CD4-positive, alpha-beta T cell treated with Interleukin-6 for 4 hours (primary cell): ENCODE measurements at regions not wholly inside any gene's neighbourhood (a gene's known extent, or its start where the extent isn't known, plus 50 kb on each side); places are given as distances from the start of the nearest gene placed in this dataset.

ENCODE experiments used
- DNase-seq: peaks from one replicate; pipeline ENCODE4 v3.0.0-alpha.2; 2020; ENCODE audit warnings: mixed read lengths

DNA sequence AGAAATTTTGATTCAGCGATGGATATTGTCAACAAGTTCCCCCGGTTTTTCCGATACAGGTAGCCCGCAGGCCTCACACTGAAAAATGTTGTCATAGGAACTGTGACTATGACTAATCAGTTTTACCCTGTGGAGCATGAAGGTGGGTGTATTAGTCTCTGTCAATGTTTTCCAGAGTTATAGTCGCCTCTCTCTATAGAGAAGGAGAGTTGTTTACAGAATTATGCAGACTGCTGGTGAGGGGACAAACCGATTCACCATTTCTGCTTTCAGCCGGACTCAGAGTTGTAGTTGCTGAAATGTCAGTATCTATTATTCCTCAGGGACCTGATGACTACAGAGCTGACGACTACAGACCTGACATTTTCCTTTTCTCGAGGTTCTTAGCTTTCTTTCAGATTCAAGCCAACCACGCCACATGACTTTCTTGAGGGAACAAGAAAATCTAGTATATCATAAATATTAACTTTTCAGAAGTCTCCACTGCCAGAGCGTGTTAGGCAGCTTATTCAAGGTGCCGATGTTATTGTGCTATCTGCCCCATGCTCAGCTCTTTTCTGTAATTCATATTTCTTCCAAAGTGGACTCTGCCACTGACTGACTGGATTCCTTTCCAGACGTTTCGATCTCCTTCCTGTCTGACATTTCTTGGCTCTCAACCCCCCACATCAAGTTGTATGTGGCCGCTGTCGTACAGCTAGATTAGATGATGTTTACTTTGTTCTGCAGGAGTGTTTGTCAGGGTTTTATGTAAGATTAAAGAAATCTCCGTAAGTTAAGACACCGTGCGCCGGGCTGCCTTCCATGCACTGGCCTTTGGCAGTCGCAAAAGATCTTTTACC is 178.1 kb downstream of the FGF1 start:
- DNase-seq, result no peak

DNA sequence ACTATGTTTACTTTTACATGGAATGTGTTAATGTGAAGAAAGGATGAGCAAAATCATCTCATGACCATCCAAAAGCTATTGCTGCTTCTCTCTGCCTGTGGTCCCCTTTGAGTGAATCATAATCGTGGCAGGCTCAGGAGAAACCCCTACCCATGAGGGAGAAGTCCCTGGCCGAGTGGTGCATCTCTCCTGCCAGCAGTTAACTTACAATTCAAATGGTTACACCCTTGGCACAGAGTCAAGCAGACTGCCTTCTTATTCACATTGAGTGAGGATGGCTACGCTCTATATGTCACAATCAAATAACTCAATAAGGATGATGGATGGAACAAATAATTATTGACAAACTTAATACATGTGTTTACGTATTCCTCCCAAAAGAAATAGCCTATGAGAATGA is 179.1 kb downstream of the FGF1 start:
- no peak for DNase-seq

- no peak for DNase-seq
These were observed 179.8 kb downstream of the FGF1 start for GRCh38 chr5:142506046-142506445.

GRCh38 chr5:142501890-142502289 is 177.1 kb upstream of the SPRY4 start:
- no peak for DNase-seq

GRCh38 chr5:142500227-142500905 is 175.5 kb upstream of the SPRY4 start:
- DNase-seq, result no peak

DNA sequence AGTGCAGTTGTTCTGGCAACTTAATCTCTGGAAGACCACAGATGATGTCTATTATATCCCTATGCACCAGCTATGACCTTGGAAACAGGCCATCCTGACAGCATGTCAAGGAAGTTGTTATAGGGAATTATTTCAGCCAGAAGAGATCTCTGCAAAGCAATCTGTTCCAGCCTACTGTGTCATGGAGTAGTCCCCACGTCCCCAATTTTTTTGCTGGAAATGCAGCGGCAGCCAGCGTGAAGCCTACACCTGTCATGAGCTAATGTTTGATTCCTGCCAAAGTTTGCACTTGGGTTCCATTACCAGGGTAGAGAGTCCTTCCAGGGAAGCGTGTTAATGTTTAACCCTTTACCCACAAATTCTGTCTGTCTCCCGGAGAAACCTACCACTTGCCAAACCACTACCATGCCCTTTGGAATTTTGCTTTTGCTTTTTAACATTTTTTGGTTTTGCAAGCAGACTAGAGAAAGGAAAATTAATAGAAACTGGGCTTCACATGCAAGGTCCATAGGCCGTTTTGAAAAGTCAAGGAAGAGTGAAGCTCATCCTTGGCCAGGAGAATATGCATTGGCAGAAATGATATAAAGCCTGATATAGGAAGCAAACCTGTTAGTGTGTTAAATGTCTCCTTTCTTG is 174.9 kb upstream of the SPRY4 start:
- no peak for DNase-seq

GRCh38 chr5:142498298-142498697 is 173.5 kb upstream of the SPRY4 start:
- DNase-seq, result no peak

DNA sequence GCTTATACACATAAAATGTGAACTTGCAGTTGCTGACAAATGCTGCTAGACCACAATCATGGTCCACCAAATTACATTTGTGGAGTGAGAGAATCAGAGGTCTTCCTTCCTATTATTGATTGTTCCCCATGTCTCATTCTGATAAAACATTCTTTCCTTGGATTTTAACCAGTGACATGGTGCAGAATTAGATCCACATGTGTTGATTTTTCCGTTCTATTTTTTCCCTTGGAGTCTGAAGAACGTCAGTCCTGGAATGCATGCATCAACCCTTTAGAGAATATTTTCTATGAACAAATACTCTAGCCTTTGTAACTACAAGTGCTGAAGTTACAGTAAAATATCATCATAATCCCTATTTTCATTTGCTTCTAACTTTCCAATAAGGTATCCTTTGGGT is 170.7 kb upstream of the SPRY4 start:
- no peak for DNase-seq

DNA sequence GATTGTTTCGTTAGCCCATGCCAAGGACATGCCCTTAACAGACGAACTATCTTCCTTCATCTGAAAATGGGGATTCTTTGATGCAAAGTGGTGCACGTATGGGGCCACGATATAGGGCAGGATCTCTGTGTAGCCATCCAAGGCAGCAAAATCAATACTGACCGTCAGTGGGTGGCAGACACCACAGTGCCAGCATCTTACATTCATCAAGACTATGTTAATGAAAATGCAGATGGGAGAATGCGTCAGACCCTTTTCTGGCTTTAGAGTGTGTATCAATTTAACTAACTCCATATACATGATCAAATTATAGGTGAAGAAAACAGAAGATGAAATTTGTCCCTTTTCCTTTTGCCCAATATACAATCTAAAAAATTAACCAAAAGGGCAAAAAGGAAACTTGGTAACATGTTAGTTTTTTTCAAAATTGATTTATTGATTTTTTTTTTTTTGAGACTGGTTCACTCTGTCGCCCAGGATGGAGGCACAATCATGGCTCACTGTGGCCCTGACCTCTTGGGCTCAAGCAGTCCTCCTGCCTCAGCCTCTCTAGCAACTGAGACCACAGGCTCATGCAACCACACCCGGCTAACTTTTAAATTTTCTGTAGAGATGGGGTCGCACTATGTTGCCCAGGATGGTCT is 169.2 kb upstream of the SPRY4 start:
- DNase-seq, result no peak

DNA sequence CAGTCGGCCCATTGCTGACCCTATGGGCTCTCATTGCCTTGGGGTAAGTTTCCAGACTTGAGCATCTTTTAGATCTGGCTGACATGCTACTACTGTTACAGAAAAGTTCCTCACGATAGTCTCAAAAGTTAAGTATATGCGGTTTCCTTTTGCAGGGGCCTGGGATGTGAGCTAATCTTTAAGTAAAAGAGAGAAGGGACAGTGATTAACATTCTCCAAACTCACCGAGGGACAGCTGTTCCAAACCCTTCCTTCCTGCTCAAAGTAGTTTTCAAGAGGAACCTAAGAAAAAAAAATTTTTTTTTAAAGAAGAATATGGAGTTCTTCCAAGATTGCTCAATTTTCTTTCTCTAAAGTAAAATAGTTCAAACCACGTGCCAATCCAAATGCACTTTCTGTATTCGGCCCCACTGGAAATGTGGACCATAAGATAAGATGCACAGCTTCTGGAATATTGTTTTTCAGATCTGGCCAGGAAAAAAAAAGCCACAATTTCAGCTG is 168.0 kb upstream of the SPRY4 start:
- no peak for DNase-seq

DNA sequence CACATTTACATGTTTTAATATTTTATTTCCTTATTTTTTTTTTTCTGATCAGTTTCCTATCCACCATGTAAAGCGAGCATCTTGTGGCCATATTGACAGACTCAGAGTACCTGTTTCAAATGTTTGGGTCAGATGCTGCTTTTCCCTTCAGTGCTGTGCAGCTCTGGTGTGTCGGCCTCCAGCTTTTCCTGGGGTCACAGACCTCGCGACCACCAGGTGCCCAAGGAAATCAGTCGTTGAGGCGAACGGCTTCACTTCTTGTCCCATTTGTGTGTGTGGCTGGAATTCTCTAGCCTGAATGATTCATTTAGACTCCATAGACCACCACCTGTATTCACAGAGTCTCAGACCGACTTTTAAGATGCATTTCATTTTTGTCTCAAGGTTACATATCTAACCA is 166.9 kb upstream of the SPRY4 start:
- no peak for DNase-seq

DNA sequence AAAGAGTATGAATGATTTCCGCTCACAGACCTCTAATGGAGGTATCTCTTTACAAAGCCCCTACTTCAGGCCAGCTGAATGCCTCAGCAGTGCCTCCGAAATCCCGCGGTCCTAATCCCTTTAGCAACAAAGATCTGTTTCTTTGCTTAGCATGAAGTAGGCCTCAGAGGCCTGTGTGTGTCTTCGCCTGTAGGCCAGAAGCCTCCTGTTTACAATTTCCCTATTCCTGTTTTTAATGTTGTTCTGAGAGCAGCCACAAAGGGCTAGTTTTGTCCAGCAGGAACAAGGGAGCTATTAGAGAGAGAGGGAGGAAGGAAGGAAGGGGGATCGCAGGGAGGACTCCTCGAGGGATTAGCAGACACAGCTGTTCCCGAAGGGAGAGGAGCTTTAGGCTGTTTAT is 166.4 kb upstream of the SPRY4 start:
- no peak for DNase-seq

- no peak for DNase-seq
These were observed 161.8 kb upstream of the SPRY4 start for GRCh38 chr5:142486581-142486980.

GRCh38 chr5:142486020-142486419 is 161.2 kb upstream of the SPRY4 start:
- no peak for DNase-seq

- DNase-seq, result no peak
These were observed 160.1 kb upstream of the SPRY4 start for GRCh38 chr5:142484821-142485387.

DNA sequence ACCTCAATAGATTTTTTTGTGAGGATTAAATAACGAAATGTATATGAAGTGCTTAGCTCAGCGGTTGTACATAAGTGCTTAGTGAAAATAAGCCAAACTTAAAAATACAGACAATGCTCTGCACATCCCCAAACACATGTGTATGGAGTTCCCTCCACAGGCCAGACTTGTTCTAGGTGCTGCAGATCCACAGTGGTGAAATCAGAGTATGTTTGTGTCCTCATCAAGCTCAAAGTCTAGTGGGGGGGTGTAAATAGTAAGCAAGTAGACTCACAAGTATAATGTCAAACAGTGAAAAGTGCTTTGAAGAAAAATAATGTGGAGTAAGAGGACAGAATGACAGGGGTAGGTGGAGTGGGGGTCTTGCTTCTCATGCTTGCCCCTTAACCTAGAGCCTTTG is 157.4 kb upstream of the SPRY4 start:
- DNase-seq, result no peak

DNA sequence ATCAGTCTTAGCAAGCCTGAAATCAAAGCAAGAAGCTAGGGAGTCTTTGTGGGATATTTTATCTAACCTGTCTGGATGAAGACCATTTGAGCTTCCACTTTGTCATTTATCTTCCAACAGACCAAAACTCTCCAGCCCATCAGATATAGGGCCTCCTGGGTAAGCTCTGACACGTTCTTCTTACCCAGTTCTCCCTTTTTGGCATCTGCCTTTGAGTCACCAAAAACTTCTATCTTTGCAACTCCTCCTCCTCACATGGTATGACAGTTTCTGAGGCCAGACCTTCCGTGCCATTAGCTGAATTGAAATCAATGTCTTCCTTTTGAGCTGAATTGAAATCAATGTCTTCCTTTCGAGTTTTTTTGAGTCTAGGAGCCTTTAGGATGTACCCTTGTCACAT is 156.6 kb upstream of the SPRY4 start:
- DNase-seq, result no peak

- no peak for DNase-seq
These were observed 155.2 kb upstream of the SPRY4 start for GRCh38 chr5:142479854-142480519.

- no peak for DNase-seq
These were observed 154.3 kb upstream of the SPRY4 start for GRCh38 chr5:142479150-142479549.

- DNase-seq, result no peak
These were observed 153.3 kb upstream of the SPRY4 start for GRCh38 chr5:142478113-142478512.

- DNase-seq, result no peak
These were observed 150.3 kb upstream of the SPRY4 start for GRCh38 chr5:142475102-142475513.

DNA sequence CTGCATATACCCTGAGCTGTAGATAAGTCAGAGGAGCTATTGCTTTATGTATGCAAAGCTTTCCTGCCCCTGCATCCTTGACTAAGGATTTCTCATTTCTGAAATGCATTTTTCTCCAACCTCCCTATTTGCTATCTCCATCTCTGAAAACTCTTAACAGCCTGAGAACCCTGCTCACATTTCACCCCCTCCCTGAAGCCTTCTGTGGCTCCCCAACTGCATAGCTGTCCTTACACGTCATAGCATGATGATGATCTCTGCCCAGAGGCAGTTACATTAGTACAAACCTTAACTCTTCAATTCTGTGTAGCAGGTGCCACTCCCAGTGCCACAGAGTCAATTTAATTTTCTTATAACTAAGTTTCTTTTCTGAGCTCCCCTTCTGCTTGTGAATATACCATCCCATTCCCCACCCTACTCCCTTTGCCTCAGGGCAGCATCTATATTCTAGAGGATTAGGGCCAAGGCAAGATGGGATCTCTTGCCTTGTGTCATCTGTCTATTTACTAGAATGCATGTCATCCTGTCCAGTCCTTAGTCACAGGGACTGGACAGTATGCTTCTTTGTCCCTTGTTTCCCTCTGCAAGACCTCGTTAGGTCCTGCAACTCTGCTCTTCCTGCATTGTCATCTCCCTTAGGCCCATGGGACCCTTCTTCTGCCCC is 149.7 kb upstream of the SPRY4 start:
- no peak for DNase-seq
